CD1c-positive myeloid dendritic cell (primary cell): ENCODE measurements at regions not wholly inside any gene's neighbourhood (a gene's known extent, or its start where the extent isn't known, plus 50 kb on each side); places are given as distances from the start of the nearest gene placed in this dataset.

Experiments used
- DNase-seq: peaks from one replicate; pipeline ENCODE4 v3.0.0-alpha.2; 2016; ENCODE audit errors: extremely low spot score

DNA sequence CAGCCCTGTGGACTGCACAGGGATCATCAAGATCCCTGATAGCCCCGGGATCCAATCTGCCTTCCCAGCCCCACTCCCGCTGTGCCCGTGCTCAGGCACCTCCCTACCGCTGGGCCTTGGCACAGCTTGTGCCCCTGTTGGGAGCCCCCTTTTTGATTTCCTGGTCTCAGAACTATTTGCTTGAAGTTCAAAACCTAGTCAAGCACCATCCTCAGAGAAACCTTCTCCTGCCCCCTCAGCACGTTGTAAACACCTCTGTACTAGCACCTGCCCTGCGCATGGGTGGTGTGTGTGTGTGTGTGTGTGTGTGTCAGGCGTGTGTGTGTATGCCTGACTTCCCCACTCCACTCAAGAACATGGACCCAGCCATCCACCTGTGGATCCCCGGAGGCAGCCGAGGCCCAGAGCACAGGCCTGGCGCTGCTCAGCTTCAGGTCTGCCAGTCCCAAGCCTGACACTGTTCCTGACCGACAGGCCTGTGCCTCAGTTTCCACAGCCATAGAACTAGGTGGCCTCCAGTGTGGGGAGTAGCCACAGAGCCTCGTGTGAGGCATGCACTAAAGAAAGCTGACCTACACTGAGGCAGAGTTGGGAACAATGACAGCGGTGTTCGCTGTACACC lies 65.5 kb downstream of the ADRA2C start:
- no peak for DNase-seq

DNA sequence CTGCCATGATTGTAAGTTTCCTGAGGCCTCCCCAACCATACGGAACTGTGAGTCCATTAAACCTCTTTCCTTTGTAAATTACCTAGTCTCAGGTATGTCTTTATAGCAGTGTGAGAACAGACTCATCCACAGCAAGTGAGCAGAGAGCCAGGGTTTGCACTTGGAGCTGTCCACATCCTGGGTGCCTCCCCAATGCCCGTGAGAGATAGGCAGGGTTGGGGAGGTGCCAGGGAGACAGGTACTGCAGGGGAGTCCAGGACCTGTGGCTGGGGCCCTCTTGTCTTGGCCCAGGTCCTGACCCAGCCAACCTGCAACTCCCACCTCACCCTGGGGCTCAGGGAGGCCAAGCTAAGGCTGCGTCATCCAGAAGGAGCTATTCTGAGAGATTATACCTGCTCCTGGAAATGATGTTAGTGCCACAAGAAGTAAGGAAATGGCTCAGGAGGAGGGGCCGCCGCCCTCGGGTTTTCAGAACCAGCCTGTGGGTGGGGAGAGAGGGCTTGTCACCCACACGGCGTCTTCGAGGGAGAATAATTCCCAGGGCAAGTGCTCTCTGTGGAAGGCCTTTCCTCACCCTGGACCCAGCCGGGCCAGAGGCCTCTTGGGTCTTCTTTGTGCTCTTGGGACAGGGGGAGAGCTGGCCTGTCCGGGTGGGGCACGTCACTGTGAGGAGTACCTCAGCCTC lies 66.5 kb downstream of the ADRA2C start:
- no peak for DNase-seq

DNA sequence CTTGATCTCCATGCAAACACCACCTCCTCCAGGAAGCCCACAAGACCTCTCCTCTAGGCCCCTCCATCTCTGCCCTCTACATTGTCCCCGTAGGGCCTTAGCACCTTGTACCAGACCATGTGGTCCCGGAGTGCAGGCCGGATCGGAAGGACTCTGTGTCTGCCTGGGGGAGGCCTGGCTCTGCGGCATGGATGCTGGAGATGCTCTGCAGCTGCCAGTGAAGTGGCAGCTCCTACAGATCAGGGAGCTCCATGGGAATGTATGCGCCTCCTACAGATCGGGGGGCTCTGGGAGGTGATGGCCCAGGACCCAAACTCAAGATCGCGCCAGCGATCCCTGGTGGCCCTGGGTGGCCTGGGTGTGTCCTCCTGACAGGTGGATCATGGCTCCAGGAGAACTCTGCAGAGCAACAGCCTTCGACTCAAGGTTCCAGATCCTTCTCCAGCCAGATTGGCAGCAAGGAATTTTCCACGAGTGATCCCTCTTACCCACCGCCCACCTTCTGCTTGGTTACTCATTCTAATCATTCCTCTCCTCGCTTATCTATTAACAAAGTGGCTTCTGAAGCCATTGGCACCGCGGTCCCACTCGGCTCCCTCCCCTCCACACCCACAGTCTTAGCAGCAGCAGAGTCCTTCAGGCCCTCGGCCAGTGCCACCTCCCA lies 67.3 kb downstream of the ADRA2C start:
- DNase-seq = no peak

DNA sequence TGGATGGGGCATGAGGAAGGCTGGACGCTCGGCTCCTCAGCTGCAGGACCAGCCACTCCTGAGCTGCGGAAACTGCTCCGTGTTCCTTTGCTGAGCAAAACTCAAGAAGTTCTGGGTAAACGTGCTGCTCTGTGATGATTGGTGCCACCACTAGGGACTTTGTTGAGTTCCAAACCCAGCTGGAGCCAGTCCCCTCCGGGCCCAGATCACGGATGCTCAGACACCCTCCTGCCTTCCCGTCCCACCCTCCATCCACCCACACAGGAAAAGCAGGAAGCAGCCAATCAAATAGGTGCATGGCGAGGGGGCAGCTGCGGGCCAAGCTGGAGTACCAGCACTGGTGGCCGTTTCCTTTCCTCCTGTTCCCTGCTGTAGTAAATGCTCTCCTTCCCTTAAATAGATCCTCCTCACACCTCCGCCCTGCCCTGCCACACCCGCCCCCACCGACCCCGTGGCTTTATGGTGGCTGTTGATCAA lies 68.0 kb downstream of the ADRA2C start:
- no peak for DNase-seq

DNA sequence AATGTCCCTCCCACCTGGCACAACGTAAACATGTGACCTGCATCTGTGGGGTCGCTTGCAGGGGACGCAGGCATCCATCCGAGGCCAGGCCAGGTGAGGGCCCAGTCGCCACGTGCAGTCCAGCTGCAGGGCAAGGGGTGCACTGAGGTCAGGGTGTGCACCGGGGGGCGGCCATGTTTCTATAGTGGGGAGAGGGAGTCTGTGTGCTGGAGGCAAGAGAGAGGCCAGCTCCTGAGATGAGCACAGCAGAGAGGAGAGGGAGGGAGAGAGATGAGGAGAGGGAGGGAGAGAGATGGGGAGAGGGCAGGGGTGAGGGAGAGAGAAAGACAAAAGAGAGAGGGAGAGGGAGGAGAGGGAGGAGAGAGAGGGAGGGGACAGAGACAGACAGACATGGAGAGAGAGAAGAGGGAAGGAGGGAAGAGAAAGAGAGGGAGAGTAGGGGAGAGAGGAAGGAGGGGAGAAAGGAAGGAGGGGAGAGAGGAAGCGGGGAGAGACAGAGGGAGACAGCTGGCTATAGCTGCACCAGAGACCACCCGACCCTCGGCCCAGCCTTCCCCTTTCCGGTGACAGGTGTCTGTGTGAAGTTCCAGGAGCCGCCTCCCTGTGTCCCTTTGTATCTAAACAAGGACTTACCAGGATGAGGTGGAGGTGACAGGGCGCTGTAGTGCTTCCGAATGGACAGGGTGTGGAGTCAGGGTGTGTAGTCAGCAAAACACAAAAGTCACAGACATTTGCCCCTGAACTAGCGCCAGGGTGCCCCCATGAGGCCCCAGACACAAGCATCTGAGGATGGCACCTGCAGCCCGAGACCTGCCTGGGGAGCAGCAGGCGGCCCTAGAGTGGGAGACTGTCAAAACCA lies 68.7 kb downstream of the ADRA2C start:
- no peak for DNase-seq

DNA sequence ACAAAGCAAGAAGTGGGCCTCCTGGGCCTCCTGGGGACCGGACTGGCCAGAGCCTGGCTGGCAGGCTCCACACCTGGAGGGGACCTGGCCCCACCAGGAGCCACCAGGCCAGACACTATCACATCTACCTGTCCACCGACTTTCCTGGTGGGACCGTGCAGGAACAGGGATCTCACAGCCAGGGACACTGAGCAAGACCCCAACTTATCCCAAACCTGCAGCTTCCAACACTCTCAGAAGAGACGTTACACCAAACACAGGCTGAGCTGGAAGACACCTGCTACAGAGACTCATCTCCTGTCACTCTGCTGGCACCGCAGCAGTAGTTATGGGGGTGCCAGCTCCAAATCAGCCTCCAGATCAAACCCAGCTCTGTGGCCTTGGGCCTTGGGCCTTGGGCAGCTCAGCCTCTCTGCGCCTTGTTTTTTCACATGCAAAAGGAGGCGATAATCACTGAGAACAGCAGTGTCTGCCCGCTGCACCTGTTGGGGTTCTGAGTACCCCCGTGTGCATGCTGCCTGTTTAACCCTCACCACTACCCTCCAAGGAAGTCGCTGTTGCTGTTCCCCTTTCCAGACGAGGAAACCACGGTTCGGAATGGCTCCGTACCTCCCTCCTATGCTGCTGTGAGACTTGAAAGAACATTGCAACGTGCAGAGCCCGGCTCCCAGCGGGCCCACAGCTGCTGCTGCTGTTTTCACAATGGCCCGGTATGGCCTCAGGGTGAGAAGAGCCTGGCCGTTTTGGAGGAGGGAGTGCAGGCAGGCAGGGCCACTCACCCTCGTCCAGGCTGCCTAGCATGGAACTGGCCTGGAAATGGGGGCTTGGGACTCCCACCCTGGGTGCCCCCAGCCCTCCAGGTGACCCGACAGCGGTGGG lies 69.6 kb downstream of the ADRA2C start:
- DNase-seq = no peak

DNA sequence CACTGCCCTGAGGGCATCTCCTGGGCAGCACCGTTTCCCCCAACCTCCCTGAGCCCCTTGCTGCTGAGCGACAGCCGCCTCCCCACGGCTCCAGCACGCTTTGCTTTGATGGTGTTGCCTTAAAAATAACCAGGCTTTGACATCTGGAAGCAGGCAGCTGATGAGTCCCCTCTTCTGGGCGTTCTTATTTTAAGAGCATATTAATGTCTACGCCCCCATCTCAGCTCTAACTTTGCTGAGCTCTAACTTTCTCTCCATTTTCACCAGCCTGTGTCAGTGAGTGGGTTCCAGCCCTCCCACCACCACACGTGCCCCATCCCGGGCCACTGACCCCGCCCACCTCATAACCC lies 70.2 kb downstream of the ADRA2C start:
- DNase-seq = no peak

DNA sequence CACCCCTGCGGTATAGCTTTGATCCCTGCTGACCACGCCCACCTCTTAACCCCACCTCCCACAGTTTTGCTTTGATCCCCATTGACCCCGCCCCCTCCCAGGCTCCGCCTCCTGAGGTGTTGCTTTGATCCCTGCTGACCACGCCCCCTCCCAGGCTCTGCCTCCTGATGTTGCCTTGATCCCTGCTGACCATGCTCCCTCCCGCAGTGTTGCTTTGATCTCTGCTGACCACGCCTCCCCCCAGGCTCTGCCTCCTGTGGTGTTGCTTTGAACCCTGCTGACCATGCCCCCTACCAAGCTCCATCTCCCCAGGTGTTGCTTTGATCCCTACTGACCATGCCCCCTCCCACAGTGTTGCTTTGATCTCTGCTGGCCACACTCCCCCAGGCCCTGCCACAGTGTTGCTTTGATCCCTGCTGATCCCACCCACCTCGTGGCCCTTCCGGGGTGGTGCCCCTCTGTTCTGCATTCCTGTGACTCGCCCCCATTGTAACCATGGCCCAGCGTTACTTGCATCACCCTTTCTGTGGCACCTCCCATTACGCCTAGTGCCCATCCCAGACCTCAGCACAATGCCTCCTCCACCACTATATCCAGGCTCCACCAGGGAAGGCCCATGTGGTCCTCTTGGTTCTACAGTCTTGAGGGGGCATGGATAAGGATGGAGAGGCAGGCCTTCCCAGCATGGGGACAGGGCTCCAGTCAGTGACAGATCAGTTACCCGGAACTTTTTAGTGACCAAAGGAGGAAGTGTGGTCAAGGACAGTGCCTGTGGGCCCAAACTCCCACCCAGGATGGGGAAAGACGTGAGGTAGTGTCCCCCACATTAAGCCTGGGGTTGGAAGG lies 70.8 kb downstream of the ADRA2C start:
- DNase-seq = no peak

DNA sequence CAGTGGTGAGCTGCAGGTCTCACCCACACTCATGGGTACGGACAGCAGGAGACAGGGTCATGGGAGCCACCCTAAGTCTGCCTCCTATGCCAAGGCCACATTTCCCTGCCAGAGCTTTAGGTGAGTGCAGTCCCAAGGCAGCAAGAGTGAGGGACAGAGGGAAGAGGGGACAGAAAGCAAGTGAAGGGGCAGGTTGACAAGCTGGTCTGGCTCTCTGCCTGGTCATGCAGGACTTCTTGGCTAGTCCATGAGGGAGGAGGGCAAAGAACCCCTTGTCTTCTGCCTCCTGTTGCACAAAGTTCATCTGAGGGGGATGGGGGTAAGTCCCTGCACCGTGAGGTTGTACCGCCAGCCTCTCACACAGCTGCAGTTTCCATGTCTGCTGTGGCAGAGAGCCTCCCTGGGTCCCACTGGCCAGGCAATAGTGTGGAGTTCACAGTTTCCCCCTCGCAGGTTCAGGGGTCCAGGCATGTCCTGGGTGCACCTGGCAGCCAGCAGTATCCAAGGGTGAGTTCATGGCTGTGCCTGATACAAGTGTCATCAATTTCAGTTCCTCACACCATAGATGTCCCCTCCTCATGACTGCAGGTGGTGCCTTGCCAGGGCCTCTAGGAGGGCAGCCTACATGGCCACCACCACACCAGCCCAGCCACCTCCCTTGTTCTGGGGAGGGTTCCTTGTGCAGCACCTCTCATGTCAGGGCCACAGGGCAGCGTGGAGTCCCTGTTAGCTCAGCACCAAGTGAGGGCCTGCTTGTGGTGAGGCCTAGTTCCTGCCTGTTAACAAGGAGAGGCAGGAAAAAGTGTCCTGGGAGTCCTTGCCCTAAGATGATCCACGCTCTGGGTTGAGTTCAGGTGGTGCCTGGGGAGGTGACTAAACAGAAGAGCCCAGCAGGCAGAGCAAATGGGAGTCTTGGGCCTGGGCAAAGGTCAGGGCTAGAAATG lies 72.5 kb downstream of the ADRA2C start:
- no peak for DNase-seq

DNA sequence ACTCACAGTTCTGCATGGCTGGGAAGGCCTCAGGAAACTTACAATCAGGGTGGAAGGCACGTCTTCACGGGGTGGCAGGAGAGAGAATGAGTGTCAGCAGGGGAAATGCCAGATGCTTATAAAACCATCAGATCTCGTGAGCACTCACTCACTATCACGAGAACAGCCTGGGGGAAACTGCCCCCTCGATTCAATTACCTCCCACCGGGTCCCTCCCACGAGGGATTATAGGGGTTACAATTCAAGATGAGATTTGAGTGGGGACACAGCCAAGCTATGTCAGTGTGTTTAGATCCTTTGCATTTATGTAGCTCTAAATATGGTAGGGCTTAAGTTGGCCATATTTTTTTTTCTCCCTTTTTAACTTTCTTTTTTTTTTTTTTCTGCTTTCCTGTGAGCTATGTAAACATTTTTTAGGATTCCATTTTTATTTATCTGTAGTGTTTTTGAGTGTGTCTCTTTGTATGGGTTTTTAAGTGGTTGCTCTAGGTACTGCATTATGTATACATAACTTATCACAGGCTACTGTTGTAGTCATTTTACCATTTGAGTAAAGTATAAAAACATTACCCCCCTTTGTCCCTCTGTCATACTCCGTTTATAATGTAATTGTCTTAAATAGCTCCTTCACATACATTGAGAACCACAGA lies 79.0 kb downstream of the ADRA2C start:
- DNase-seq = no peak

DNA sequence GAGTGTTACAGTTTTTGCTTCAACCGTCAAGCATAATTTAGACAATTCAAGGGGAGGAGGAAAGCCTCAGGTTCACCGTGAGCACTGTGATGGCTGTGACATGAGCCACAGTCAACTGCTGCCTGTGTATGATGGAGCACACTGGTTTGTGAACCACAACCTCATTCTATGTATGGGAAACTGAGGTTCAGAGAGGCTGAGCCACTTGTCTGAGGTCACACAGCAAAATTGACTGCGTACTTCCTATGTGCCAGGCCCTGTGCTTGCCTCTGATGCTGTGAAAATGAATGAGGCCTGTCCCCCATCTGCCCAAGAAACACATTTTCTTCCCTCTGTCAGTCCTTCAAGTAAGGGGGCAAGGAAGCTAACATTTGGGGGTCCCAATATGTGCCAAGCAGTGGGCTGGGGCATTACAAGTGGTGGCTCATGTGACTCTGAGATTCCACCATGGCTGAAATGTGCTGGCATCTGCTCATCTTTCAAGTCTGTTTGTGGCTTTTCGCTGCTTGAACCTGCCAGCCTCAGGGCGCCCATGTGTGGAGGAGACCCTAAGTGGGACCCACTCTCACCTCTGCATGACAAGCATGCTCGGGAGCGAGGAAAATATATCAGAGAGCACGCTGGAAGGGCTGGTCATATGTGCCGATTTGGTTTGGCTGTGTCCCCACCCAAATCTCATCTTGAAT lies 79.7 kb downstream of the ADRA2C start:
- no peak for DNase-seq

DNA sequence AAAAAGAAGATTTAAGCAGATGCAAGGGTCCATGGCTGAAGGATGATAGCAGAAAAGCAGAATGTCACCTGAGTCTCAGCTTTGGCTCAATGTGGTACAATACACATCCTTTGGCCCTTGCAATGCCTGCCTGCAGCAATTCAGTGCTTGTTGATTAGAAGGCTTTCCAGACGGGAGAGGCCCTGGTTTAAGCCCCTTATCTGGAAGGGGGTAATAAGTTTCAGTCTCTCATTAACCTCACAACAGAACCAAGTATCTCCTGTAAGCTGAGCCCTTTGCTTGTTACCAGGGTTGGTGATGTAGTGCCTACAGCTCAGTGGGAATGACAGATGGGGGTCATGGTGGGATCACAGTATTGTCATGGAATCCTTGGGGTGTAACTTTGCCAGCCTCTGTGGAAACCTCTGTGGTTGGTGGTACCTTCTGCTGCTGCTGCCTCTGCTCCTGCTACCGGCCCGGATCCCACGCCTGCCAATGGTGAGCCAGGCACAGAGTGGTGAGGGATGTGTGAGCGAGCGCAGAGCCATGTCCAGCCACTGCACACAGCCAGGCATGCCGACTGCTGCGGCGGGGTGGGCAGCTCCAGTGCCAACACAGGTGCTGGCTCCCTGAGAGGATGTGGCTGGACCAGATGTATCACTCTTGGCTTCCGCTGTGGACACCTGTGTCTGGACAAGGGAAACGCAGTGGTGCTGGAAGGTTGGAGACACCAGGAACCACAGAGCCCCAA lies 81.2 kb downstream of the ADRA2C start:
- DNase-seq = no peak

DNA sequence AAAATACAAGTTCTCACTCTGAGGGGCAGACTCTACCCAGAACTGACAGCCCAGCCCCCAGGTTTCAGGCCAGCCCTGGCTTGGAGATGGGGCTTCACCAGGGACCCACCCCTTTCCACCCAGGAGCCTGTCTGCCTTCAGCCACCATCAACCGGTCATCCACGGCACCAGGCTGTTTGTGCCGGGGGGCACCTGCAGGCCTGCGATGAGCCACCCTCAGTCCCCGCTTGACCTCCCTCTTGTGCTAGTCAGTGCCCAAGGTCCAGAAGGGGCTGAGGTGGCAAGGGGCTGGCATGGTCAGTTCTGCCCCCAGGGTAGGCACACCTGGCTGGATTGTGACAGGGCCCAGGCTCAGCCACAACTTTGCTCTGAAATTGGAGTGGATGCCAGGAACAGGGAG lies 82.1 kb downstream of the ADRA2C start:
- DNase-seq = no peak

DNA sequence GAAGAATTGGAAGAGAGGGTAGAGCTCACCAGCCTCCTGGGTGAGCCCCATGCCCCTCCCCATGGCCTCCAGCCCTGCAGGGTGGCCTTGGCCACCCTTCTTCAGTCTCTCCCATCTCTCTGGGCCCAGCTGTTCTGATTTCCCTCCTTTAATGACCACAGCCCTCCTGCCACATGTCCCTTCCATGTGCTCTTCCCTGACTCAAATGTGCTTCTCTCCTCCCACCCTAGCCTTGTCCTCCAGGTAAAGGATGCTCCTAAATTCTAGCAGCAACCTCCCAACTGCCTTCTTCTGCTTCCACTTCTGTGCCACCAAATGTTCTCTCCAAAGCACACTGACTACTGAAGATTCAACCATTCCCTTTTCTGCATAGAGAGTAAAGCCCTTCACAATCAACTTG lies 83.0 kb downstream of the ADRA2C start:
- no peak for DNase-seq

DNA sequence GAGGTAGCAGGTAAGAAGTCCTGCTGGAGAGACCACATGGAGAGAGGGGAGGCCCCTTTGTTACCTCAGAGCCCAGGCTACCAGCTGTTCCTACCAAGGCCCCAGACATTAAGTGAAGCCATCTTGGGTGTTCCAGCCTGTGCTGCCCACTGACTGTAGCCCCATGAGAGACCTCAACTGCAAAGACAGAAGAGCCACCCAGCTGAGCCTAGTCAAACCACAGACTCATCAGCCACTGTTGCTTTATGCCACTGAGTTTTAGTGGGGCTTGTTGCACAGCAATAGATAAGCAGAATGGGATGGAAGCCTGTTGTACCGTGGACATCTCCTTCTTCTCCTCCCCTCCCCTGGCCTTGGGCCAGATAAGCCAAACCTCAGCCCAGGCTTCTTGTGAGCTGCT lies 83.9 kb downstream of the ADRA2C start:
- no peak for DNase-seq

DNA sequence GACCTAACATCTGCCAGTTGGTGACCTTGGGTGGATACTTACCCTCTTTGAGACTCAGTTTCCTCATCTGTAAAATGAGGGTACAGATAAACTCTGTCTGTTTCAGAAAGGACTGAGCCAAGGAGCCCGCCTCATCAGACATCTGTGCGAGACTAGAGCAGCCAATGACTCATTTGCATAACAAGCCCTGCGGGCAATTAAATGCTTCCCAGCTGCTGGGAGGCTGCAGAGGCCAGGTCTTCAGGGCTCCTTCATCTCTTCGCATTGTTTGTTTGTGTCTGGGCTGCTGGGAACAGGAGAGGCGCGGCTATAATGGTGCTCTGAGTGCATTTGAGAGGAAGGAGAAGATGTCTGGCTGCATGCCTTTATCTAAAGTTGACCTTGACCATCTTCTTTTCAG lies 85.0 kb downstream of the ADRA2C start:
- DNase-seq = no peak

DNA sequence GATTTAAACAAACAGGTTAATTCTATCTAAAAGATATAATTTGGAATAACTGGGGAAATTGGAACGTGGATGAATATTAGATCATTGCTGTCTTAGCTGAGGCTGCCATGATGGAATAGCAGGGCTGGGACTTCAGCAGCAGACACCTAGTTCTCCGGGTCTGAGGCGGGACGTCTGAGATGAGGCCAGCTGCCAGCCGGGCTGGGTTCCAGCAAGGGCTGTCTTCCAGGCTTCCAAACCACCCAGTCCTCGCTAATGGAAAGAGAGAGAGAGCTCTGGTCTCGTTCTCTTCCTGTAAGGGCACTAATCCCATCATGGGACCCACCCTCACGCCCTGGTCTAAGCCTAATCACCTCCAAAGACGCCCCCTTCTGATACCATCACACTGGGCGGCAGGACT lies 85.7 kb downstream of the ADRA2C start:
- DNase-seq = no peak

DNA sequence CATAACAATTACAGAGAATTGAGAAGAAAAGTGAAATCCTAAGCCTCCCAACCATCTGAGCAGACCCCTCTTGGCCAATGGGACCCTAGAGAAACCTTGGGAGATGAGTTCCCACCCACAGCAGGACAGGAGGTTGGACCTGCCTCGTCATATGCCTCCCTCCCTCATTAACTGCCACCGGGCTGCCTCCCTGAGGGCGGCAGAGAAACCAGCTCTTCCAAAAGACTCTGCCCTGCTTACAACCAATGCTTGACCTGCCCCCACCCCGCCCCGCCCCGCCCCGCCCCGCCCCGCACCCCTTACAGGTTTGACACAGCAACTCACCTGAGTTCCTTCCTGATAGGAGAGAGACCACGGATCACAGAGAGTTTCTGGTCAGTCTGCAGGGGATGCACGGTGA lies 86.1 kb downstream of the ADRA2C start:
- DNase-seq = no peak
